ENCODE measurements at regions not wholly inside any gene's neighbourhood (a gene's known extent, or its start where the extent isn't known, plus 50 kb on each side); places are given as distances from the start of the nearest gene placed in this dataset.

DNA sequence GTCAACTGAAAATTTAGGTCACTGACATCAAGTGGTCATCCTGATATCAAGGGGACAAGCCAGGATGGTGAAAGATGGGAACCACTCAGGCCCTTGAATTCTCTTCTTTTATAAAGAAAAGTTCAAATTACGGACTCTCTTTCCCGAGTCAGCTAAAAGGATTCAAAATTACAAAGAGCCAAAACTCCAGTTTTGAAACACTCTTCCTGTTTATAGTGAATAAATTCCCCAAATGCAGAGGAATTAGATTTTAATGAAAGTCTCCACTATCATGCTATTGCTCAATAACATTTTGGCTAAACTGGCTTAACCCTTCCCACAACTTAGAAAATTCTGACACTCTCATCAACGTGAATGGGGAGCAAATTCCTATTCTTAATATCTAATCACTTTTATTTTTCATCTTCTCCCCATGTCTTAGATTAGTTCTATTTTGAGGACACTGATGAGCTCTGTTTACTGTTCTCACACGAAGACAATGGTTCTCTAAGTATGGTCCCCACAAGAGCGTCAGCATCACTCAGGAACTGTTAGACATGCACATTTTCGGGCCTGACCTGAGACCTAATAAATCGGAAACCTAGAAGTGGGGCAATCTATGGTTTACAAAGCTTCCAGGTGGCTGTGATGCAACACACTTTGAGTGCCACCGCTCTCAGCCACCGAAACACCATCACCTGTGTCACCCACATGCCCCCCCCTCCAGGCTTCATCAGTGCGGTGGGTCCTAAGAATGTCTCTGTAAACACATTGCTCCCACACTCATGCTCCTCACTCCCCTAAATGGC lies 64.4 kb upstream of the TIAM1 start:
- DNase-seq = no peak

GRCh38 chr21:31406510-31406909 lies 62.4 kb upstream of the TIAM1 start:
- no peak for DNase-seq

GRCh38 chr21:31405604-31406003 lies 61.5 kb upstream of the TIAM1 start:
- DNase-seq = no peak

- no peak for DNase-seq
Observed at GRCh38 chr21:31403596-31404333, 59.7 kb upstream of the TIAM1 start.

GRCh38 chr21:31399591-31399990 lies 55.5 kb upstream of the TIAM1 start:
- no peak for DNase-seq

- no peak for DNase-seq
Observed at GRCh38 chr21:31398574-31398973, 54.5 kb upstream of the TIAM1 start.

DNA sequence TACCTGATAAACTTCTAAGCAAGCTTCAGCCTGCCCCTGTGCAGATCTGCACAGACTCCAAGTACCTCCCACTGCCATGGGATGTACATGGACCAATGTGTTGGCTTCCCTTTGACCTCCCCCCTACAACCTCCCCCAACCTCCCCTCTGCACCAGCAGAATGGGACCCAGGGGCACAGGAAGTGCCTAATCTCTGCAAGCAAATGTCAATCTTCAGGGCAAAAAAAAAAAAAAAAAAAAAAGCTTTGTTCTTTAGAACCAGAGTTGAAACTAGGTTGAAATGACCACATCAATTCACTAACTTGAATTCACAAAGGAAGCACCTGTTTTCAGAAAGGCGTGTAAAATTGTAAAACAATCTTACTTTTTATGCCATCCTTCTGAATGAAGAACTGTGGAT lies 53.9 kb upstream of the TIAM1 start:
- DNase-seq = no peak

GRCh38 chr21:31397515-31397926 lies 53.5 kb upstream of the TIAM1 start:
- no peak for DNase-seq

GRCh38 chr21:31397030-31397429 lies 53.0 kb upstream of the TIAM1 start:
- DNase-seq = no peak

DNA sequence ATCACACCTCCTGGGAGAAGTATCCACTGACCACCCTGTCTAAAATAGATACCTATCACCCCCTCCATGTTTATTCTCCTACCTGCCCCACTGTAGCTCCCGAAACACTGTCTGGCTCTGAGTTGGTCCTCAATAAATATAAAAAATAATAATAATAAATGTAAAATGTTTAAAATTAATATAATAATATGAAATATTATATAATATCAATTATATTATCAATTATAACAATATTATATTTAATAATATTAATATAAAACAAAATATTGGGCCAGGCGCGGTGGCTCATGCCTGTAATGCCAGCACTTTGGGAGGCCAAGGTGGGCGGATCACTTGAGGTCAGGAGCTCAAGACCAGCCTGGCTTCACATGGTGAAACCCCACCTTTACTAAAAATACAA lies 52.3 kb upstream of the TIAM1 start:
- DNase-seq = no peak

GRCh38 chr21:31395791-31396190 lies 51.7 kb upstream of the TIAM1 start:
- DNase-seq = no peak

DNA sequence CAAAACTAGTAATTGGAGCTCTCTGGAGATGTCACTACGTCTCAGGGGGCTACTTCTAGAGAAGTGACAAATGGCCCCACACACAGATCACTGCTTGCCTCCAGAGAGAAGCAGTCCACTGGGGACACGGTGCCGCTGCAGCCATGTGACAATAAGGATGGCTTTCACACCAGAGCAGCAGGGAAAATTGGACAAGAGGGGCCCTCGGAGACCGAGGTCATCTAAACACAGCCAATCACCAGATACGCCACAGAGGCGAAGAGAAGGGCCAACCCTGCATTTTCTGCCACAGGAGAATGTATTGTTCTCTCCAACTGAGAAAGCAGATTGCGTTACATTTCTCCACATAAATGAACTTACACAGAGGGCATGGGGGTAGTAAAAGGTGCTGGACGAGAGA lies 51.2 kb upstream of the TIAM1 start:
- no peak for DNase-seq

DNA sequence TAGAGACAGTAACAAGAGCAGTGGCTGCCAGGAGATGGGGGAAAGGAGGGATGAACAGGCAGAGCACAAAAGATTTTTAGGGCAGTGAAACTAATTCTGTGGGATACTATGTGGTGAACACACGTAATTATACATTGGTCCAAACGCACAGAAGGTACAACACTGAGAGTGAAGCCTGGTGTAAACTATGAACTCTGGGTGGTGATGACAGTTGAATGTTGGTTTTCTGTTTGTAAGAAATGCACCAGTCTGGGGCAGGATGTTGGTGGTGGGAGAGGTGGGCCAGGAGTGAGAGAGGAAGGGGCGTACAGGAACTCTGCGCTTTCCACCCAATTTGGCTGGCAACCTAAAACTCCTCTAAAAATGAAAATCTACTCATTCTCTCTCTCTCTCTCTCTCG lies 50.2 kb upstream of the TIAM1 start:
- DNase-seq = no peak

Measured in right kidney (tissue), 1 donor.